ENCODE measurements at regions not wholly inside any gene's neighbourhood (a gene's known extent, or its start where the extent isn't known, plus 50 kb on each side); places are given as distances from the start of the nearest gene placed in this dataset.

GRCh38 chr13:50544211-50544610 is 299.3 kb downstream of the DLEU7 start:
- TF ChIP-seq, protein P1, sequence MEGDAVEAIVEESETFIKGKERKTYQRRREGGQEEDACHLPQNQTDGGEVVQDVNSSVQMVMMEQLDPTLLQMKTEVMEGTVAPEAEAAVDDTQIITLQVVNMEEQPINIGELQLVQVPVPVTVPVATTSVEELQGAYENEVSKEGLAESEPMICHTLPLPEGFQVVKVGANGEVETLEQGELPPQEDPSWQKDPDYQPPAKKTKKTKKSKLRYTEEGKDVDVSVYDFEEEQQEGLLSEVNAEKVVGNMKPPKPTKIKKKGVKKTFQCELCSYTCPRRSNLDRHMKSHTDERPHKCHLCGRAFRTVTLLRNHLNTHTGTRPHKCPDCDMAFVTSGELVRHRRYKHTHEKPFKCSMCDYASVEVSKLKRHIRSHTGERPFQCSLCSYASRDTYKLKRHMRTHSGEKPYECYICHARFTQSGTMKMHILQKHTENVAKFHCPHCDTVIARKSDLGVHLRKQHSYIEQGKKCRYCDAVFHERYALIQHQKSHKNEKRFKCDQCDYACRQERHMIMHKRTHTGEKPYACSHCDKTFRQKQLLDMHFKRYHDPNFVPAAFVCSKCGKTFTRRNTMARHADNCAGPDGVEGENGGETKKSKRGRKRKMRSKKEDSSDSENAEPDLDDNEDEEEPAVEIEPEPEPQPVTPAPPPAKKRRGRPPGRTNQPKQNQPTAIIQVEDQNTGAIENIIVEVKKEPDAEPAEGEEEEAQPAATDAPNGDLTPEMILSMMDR (IDR thresholded peaks at IDR 0.05) = no peak
- TF ChIP-seq POLR2A (IDR thresholded peaks at IDR 0.05) = no peak

Data from lower leg skin (tissue), 3 donors.